NCI-H345 treated with DMSO at 0.1 percent for 48 hours (cell line): ENCODE measurements at regions not wholly inside any gene's neighbourhood (a gene's known extent, or its start where the extent isn't known, plus 50 kb on each side); places are given as distances from the start of the nearest gene placed in this dataset.
"Not testable (repeated sequence)": the region's sequence is repeated elsewhere in the genome, so short reads cannot be mapped to it uniquely, and the experiment has no call there.

Experiments
- DNase-seq: peaks from one replicate; lab custom pipeline; 2025; ENCODE audit not compliant: unreplicated experiment; lab: John Stamatoyannopoulos, UW

DNA sequence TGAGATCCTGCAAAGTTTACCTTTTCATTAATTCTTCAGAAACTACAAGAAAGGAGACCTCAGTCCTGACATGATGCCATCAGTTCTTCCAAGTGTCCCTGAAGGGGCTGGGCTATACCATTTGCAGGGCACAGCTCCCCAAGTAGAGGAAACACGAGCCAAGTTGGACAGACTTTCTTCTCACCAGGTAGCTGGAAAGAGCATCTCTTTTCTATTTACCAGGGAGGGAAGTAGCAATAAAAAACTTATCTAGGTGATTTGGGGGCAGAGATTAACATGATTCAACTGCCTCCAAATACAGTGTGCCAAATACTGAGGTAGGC lies 103.9 kb upstream of the KCND3 start:
- DNase-seq, result no peak

DNA sequence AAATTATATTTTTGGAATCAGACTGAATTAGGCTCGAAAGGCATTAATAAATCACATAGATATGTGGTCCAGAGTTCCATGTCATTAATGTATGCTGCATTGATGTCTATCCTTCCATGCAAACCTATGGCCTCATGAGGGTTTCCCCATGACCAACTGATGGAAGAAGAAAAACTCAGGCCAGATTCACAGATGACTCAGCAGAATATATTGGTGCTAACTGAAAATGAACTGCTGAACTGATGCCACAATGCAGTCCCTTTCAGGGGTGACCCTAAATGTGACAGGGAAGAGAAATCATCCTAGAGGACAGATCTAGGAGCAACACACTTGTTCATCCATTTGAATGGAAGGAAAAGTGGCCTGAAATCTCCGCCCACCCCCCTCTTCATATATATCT lies 110.5 kb upstream of the KCND3 start:
- no peak for DNase-seq

DNA sequence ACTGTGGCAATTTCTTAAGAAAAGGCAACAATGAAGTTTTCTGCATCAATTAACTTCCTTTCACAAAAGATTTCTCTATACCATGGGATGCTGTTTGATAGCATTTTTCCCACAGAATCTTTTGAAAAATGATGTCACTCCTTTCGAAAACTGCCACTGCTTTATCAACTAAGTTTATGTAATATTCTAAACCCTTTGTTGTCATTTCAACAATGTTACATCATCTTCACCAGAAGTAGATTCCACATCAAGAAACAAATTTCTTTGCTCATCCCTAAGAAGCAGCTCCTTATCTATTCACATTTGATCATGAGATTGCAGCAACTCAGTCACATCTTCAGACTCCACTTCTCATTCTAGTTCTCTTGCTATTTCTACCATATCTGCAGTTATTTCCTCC lies 116.1 kb upstream of the KCND3 start:
- DNase-seq, result no peak

DNA sequence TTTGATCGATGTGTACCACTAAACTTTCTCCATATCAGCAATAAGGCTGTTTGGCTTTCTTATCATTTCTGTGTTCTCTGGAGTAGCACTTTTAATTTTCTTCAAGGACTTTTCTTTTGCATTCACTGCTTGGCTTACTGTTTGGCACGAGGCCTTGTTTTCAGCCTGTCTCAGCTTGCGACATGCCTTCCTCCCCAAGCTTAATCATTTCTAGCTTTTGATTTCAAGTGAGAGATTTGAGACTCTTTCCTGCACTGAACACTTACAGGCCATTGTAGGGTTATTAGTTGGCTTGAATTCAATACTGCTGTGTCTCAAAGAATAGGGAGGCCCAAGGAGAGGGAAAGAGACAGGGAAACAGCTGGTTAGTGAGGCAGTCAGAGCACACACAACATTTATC lies 120.6 kb upstream of the KCND3 start:
- no peak for DNase-seq

DNA sequence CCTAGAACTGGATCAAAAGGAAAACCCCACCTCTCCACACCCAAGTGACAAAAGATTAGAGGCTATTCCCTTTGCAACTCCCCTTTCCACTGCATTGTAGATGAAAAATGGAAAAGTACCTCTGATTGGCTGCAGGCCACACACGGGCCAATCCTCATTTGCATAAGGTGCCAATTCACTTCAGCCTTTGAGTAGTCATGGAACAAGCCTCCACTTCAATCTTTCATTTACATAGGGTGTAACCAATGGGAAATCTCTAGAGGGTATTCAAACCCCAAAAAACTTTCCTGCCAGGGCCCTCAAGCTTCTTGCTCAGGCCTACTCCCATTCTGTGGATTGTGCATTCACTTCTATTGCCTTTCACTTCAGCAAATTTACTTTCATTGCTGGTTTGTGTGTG lies 122.3 kb upstream of the KCND3 start:
- DNase-seq, result no peak

DNA sequence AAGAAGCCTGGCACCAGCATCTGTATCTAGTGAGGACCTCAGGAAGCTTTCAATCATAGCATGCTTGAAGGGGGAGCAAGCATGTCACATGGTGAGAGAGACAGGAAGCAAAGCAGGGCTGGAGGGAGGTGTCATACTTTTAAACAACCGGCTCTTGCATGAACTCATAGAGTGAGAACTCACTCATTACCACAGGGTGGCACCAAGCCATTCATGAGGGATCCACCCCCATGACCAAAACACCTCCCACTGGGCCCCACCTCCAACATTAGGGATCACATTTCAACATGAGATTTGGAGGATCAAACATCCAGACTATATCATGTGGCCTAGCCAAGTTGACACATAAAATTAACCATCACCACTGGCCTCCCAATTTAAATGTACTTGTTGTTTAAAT lies 125.1 kb upstream of the KCND3 start:
- no peak for DNase-seq

DNA sequence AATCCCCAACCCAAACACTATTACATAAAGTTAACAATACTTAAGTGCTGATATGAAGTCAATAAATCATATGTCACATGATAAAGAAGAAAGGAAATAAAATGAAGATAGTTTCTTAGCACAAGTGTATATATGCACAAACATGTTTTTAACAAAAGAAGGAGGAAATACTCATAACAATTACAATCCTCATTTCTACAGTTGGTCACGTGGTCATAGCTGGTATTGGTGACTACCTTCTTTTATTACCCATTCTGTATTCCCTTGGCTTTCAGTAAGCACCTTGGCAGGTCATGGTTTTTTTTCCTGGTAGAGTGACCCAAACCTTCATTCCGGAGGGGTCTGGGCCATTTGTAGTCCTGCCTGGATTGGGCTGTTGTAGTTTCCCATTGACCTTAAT lies 137.1 kb upstream of the KCND3 start:
- no peak for DNase-seq

DNA sequence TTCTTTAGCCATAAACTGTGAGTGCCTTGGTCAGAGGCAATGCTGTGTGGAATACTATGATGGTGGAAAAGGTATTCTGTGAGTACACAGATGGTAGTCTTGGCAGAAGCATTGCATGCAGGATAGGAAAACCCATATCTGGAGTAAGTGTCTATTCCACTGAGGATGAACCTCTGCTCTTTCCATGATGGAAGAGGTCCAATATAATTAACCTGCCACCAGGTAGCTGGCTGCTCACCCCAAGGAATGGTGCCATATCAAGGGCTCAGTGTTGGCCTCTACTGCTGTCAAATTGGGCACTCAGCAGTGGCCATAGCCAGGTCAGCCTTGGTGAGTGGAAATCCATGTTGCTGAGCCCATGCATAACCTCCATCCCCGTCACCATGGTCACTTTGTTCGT lies 138.1 kb upstream of the KCND3 start:
- DNase-seq, result not testable (repeated sequence)

DNA sequence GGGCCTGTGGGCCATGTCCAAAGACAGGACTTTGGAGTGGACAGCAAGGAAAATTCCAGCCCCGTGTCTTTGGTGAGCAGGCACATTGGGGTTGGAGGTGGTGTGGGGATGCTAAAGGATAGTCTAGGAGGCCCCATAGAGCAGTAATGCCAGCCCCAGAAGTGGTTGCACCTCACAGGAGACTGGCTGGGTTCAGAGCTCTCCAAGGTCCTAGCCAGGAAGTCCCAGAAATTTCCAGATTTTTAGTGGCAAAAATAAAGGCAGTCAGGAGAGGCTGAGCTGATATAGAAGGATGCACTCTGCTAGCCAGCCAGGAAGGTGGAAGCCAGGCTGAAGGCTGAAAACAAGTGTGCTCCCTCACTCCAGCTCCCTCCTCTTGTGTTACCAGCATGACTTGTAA lies 144.0 kb upstream of the KCND3 start:
- no peak for DNase-seq

DNA sequence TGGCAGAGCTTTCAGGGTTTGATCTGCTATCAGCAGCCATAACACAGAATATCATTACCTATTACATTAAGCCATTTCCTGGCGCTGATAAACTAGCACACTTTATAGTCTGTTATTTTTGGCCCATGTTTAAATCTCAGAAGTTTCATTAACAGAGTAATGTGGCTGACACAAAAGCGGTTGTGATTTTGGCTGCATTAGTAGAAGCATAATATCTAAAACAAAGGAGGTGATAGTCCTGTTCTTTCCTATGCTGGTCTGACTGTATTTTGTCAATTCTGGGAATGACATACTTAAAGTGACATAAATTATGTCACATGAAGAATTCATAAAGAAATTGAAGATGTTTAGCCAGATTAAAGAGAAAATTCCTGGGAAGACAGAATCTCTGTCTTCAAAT lies 151.3 kb upstream of the KCND3 start:
- DNase-seq, result no peak

DNA sequence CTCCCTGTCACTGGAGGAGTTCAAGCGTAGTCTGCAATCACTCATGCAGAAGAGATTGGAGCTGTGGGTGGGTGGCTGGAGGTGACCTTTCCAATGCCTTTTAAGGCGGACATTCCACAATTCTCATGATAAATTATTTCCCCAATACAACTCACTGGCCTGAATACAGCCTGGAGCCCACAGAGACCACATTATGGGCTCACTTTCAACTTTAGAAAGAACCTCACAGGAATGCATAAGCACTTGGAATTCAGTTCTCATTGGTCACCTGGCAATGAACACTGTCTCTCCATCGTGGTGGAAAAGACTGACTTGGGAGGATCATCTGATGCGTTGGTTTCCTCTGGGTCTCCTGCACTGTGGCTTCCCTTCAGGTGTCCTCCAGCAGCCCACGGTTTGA lies 151.8 kb upstream of the KCND3 start:
- no peak for DNase-seq

DNA sequence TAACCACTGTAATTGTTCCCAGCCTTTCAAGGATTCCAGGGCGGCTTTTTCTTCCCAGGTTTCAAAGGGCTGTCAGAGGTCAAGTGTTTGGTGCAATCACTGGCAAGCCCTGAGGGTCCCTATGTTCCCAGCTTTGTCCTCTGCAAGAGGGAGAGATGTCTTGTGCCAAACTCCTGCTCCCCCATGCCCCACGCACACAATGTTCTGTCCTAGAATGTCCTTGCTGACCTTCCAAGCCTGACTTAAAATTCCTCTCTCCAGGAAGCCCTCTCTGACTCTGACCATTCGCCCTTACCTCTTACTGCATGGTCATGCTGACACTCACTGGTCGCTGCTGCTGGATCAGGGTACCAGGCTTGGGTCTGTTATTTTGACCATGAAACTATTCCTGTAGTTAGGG lies 152.5 kb upstream of the KCND3 start:
- DNase-seq, result no peak

DNA sequence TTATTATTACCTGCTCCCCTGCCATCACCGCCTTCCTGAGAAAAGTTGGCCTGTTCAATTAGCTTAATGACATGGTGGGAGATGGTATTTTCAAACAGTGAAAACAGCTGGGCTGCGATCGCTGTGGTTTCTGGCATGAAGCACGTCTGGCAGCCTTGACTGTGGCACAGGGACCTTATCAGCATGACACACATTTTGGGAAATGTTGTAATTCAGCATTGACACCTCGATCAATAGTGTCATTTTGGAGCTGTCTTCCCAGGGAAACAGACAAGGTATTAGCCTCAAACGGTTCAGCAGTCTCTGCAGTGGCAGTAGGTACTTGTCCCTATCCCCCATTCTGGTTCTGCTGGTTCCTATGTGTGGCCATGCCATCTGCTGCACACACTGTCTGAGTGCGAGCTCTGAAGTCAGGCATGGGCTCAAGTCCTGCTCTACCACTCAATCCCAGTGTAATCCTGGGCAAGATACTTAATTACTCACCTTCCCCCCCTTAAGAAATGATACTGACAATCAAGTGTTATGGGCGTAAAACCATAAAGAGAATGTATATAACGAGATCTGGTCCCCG lies 154.5 kb upstream of the KCND3 start:
- no peak for DNase-seq

DNA sequence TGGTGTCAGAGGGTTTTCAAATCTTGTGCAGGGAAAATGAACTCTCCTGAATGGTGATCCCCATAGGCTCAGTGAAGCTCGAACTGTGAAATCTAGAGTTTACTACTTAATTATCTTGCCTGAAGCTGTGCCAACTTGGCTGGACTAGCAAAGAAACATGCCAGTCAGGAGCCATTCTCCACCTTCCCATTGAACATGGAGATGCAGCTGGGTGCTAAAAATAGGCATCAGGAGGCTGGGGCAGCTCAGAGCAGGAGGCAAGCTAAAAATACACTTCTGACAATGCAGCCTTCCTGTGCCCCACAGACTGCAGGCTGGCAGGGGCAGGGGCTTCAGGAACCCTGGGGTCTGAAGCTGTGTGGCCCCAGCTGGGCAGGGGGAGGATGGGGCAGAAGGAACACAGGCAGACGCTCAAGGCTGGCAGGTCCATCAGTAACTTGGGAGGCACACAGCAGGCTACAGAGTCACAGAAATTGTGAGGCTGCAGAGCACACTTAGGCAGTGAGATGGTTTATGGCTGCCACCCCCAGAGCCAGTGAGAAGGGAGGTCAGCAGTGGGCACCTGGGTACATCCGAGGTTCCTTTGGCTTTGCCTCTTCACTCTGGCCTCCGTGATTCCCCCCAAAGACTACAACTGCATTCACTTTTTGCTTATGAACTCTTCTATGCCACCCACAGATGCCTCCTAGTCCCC lies 155.4 kb upstream of the KCND3 start:
- DNase-seq, result peak; percentile 34

DNA sequence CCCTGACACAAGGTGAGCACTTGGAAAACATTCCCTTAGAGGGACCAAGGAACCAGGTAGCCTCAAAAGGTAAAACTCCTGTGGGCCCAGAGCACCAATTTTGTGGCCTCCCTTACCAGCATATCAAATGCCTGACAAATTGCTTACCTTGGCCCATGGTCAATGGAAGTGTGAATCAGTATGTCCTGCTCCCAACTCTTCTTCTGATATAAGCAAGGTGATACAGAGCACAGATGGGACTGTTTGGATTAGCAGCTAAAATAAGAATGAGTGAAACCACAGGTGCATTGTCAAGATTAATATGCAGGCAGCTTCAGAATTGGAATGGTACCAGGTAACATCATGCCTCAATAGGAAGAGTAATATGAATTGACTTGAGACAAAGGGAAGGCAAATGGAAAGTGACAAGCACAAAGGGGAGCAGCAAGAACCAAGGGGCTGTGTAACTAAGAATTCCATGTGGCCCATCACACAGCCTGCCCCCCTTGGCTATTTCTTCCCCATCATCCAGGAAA lies 156.8 kb upstream of the KCND3 start:
- DNase-seq, result peak; percentile 92

DNA sequence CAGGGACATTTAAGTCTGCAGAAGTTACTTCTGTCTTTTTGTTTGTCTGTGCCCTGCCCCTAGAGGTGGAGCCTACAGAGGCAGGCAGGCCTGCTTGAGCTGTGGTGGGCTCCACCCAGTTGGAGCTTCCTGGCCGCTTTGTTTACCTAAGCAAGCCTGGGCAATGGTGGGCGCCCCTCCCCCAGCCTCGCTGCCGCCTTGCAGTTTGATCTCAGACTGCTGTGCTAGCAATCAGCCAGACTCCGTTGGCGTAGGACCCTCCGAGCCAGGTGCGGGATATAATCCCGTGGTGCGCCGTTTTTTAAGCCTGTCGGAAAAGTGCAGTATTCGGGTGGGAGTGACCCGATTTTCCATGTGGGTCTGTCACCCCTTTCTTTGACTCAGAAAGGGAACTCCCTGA lies 170.7 kb upstream of the KCND3 start:
- not testable (repeated sequence) for DNase-seq

DNA sequence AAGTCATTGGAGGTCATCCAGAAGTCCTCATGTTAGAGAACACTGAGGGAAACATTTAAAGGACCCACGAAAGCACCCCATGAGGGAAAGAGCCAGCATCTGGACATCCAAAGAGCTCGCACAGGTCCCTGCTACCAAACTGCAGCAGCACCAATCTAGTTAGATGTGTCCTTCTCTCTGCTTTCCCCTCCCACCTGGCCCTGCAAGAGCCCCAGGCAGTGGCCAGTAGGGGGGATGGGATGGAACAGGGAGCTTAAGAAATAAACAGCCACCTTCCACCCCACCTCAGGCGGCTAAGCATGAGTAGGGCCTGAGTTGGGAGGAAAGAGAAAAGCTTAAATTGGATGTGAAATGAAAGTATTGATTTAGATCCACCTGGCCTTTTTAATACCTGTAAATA lies 175.9 kb upstream of the KCND3 start:
- no peak for DNase-seq

DNA sequence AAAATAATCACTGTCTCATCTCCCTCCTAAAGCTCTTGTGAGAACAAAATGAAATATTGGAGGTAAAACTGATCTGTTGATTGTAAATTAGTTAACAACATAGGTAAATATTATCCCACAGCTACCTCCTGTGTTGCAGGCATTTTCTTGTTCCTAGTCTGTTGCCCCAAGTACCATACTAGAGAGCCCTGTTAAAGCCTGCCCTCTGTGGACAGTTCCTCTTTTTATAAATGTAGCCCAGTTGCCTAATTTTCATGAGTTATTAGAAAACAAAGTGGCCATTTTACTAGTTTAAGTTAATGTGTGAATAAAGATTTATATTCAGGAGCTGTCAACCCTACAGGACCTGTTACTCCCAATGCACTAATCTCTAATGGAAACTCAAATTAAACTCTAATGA lies 180.0 kb upstream of the KCND3 start:
- DNase-seq, result no peak

DNA sequence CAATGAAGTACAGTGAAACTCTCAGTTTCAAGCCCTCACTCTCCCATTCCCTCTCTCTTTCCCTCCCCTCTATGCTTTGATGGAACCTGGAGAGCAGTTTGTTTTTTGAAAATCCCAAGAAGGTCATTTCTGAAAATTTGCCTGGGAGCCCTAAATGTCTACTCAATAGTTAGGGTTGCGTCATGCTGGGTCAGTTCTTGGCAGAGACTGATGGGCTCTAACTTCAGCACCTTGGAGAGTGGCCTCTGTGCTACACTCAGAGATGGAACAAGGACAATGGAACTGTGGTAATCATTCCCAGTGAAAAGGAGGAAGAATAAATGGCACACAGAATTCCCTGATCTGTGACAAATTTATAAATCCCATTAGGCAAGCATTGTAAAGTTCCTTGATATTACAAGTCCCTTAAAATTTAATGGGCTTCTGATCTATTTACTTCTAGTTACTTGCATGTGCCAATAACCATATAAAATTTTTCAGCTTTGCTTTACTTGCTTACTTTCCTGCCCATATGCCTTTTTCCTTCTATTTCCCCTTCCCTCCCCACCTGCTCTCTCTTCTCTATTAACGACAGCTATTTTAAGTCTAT lies 182.9 kb upstream of the KCND3 start:
- no peak for DNase-seq

DNA sequence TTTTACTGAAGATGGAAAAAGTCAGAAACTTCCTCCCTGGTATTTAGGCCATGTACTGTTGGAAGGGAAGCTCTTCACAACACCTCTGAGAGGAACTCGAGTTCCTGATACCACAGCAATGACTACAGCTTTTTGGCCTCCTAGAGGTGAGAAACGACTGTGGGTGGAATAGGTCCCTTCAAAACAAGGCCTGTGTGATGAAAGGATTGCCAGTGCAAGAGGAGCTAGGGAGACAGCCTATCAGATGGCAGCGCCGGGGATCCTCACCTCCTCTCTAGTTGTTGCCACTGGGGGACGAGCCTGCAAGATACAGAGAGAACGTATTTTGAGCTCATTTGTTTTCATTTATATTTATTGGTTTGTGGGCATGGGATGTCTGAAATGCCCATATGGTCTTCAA lies 187.8 kb upstream of the KCND3 start:
- DNase-seq, result no peak

DNA sequence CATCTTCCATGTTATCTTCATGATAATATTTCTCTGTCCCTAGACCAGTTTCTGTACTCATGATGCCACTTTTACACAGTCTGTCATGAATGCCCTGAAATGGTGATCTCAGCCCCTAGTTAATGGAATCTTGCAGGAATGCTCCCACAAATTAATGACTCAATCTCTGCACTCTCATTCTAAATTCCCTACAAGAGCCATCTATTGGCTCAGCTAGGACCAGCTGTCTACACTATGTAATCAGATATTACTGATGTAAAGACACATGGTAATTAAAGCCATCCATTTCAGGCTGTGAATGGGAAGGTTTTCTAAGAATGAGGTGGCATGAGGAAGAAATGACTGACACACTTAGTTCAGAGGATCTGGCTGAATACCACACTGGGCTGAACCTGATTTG lies 199.1 kb upstream of the KCND3 start:
- DNase-seq, result no peak

DNA sequence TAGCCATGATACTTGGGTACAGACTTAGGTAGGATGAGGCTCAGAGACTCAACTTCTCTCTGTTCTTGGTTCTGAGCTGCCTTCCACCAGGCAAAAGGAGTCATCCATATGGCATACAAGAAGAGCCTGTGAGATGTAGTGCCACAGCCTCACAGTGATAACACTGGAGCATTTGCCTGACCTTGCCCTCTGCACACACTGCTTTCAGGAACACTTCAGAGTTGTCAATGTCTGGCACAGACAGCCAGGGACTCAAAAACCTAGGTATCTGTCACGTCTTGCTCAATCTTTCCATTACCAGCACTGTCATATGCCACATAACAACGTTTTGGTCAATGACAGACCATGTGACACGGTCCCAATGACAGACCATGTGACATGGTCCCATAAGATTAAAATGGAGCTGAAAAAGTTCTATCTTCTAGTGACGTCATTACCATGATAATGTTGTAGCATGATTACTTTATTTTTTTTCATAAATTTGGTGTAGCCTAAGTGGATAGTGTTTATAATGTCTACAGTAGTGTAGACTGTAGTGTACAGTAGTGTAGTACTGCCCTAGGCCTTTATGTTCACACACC lies 199.9 kb upstream of the CTTNBP2NL start:
- no peak for DNase-seq

DNA sequence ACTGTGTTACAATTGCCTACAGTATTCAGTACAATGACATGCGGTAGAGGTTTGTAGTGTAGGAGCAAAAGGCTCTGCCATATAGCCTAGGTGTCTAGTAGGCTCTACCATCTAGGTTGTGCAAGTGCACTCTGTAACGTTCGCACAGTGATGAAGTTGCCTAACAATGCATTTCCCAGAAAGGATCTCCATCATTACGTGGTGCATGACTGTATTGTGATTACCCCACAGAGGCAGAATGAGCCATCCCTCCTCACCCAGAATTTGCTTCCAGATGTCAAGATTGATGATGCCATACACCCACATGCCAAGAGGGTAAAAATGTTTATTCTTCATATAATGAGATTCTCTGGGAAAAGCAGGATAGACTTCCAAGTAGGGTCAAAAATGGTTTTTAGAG lies 199.3 kb upstream of the CTTNBP2NL start:
- no peak for DNase-seq
